Dedifferentiated amniotic fluid mesenchymal stem cell (primary cell): ENCODE measurements at regions not wholly inside any gene's neighbourhood (a gene's known extent, or its start where the extent isn't known, plus 50 kb on each side); places are given as distances from the start of the nearest gene placed in this dataset.

Experiments used
- DNase-seq: peaks from one replicate; pipeline ENCODE4 v3.0.0-alpha.2; 2016; ENCODE audit errors: extremely low spot score

DNA sequence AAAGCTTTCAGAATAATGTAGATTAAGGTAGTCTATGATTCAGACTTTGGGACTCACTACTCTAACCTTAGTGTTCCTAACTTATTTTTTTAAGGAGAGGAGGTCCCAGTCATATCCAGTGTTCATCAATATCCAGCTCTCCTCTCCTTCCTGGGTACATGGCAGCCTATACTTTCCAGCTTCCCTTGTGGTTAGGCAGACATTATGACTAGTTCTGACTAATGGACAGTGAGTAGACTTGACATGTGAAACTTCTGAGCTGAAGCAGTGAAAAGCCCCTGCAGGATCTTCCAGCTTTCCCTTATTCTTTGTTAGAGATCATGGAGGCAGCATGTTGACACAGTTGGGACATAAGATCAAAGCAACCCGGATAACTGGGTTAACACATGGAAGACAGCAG is 144.2 kb downstream of the PTPRU start:
- no peak for DNase-seq

DNA sequence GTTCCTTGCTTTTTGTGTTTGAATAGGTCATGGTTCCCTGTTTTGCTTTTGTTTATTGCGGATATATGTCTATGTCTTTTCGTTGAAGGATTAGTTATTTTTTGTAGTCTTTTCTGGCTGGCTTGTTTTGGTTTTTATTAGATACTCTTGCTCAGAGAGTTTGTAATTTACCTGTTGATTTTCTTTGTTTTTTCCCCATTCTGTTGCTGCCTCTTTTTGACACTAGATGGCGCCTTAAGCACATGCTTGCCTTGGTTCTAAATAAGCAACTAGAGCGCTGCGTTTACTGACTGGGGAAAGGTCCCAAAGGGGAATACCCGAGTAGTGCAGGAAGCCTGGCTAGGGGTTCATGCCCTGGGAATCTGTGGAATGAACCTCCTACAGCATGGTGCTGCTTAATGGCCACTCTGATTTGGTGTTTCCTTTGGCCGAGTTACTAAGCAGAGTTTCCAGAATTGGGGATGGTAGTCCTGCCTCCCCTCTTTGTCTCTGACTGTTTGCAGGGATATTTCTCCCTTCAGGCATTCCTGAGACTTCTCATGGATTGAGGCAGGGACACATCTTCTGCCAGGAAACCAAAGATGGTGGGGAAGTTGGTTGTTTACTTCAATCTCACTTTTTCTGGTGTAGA is 143.2 kb downstream of the PTPRU start:
- DNase-seq, result no peak
